ENCODE measurements at regions not wholly inside any gene's neighbourhood (a gene's known extent, or its start where the extent isn't known, plus 50 kb on each side); places are given as distances from the start of the nearest gene placed in this dataset.

DNA sequence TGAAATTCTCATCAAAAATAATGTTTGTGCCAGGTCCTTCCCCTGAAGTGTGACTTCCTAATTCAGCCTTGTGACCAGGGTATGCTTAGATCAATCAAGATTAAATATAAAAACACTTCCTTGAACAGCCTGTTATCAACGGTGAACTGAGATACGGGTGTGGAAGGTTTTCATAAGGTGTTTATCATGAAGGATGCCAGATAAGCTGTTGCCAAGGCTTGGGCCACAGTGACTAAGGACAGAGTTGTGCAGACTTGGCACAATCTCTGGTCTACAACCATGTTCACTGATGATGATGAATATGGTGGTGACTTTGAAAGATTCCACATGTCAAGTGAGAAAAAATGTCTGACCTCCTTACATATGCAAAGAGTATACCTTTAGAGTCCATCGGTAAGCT lies 51.3 kb upstream of the LIN7A start:
- DNase-seq (ENCODE audit: low read depth in 1 of 2, low spot score in 2 of 2) (no peak), FAIRE-seq (no peak)
- Histone ChIP-seq H3K4me3 (ENCODE audit: extremely low read depth in 1 of 4, insufficient read depth in 2 of 4, low read depth in 3 of 4, low read length in 4 of 4) (no peak overlapping the region), H3K79me1 (ENCODE audit: low read depth, low read length) (no peaks in the 10 kb centered on the region), H3K36me3 (ENCODE audit: control insufficient read depth in 2 of 4, insufficient read depth in 4 of 4, low read length in 3 of 4) (no peaks in the 10 kb centered on the region), H2AFZ (ENCODE audit: low read length) (0 out of 2 replicates have a peak overlapping the region, but pooled peaks have one; percentile 48), H4K20me1 (replicated peaks in 1 of 2; ENCODE audit: control insufficient read depth in 1 of 2, insufficient read depth in 2 of 2, low read length in 2 of 2) (no peaks in the 10 kb centered on the region), H3K4me1 (replicated peaks in 1 of 4; ENCODE audit: control insufficient read depth in 3 of 4, insufficient read depth in 4 of 4, low read length in 3 of 4) (peaks cover 0 to 3% (median 0%) of the 10 kb centered on the region in 4 experiments; a peak in 1 of 7 replicates), H3K27me3 (replicated peaks in 1 of 4; ENCODE audit: control insufficient read depth in 3 of 4, extremely low read depth in 1 of 4, insufficient read depth in 3 of 4, low read length in 3 of 4) (no peaks in the 10 kb centered on the region), H3K4me2 (ENCODE audit: insufficient read depth in 1 of 2, low read depth in 2 of 2, low read length in 2 of 2) (no peak overlapping the region), H3K4ac (replicated peaks; ENCODE audit: insufficient read length, low read depth, low read length) (no peak overlapping the region), H2BK5ac (ENCODE audit: low read depth, low read length) (no peak overlapping the region), H3K23me2 (ENCODE audit: low read depth, low read length) (no peaks in the 10 kb centered on the region; the same call in 1 of the 2 replicates), H3K79me2 (ENCODE audit: control insufficient read depth in 1 of 2, insufficient read depth in 2 of 2, low read length in 2 of 2) (no peaks in the 10 kb centered on the region), H3K9me3 (ENCODE audit: insufficient read depth in 2 of 2, low read depth in 1 of 2, low read length in 1 of 2) (no peaks in the 10 kb centered on the region), H3K27ac (ENCODE audit: low read depth, low read length) (no peak overlapping the region), H3K14ac (ENCODE audit: insufficient read length) (no peak overlapping the region), H3K23ac (ENCODE audit: insufficient read length) (no peak overlapping the region), H2BK120ac (replicated peaks; ENCODE audit: low read depth, low read length) (no peak overlapping the region), H3K56ac (replicated peaks; ENCODE audit: insufficient read length, low read depth, low read length) (no peak overlapping the region), H4K91ac (replicated peaks; ENCODE audit: insufficient read length, low read length) (no peak overlapping the region), H4K8ac (ENCODE audit: extremely low read depth, insufficient read depth, low read length) (no peak overlapping the region), H3K18ac (ENCODE audit: extremely low read depth, low read length) (no peak overlapping the region), H2BK15ac (ENCODE audit: low read length) (no peak overlapping the region), H2BK12ac (ENCODE audit: low read depth, low read length) (no peak overlapping the region), H3K9ac (replicated peaks in 1 of 4; ENCODE audit: extremely low read depth in 1 of 4, low read depth in 3 of 4, low read length in 3 of 4) (no peak overlapping the region), H2BK20ac (ENCODE audit: low read length) (no peak overlapping the region), H4K5ac (ENCODE audit: insufficient read length, low read depth, low read length) (no peak overlapping the region), H2AK5ac (ENCODE audit: low read depth, low read length) (no peak overlapping the region; the same call in 1 of the 2 replicates)
- ChIA-PET CTCF (ENCODE audit: partially characterized antibody) (interaction anchor here (1.0 to 1.3 kb wide), 3 partner anchors 43 to 269 kb away, joined by 3 to 5 read pairs (median 5); no protein-coding TSS in a partner anchor), POLR2A (ENCODE audit: partially characterized antibody) (no interaction called here)
- WGBS, 2 experiments (ENCODE audit: extremely low coverage in 1 of 2, insufficient coverage in 1 of 2, insufficient read length in 1 of 2, insufficient replicate concordance in 2 of 2, low coverage in 1 of 2, low lambda C conversion rate in 2 of 2, missing lambda C conversion rate in 1 of 2): 92% methylated on average over 3 of the region's 3 CpGs; no CpG with 5 or more reads in 1 of the 2 experiments
- TF ChIP-seq BCL11A (IDR thresholded peaks at IDR 0.05; ENCODE audit: low read depth in 2 of 2, low read length in 2 of 2): no peak
- TF ChIP-seq YY1 (IDR thresholded peaks at IDR 0.05; ENCODE audit: low read depth, low read length): no peak
